22Rv1 (cell line): ENCODE measurements at regions not wholly inside any gene's neighbourhood (a gene's known extent, or its start where the extent isn't known, plus 50 kb on each side); places are given as distances from the start of the nearest gene placed in this dataset.
A peak's percentile ranks its signal among the peaks of the same experiment; 100 is the strongest.

Experiments
- CTCF ChIP-seq: fragments of 450-650 bp; IDR thresholded peaks from 2 replicates; pipeline ENCODE4 v1.5.1; 2017; ENCODE audit warnings: mild to moderate bottlenecking
- ZFX ChIP-seq: fragments of 450-650 bp; IDR thresholded peaks from 2 replicates; pipeline ENCODE4 v1.6.1; 2017; ENCODE audit warnings: antibody characterized with exemption, borderline replicate concordance

GRCh38 chr2:122519366-122519765, 763.9 kb downstream of the TSN start:
- TF ChIP-seq CTCF: peak; percentile 30
- no peak for TF ChIP-seq ZFX
